ENCODE measurements at regions not wholly inside any gene's neighbourhood (a gene's known extent, or its start where the extent isn't known, plus 50 kb on each side); places are given as distances from the start of the nearest gene placed in this dataset.

- Histone ChIP-seq H2AFZ (no peak overlapping the region), H3K27me3 (ENCODE audit: insufficient read depth) (no peaks in the 10 kb centered on the region), H4K20me1 (replicated peaks; ENCODE audit: insufficient read depth) (no peaks in the 10 kb centered on the region), H3K27ac (ENCODE audit: low read depth) (no peak overlapping the region), H3F3A (replicated peaks; ENCODE audit: low read depth) (no peaks in the 10 kb centered on the region), H3K4me1 (ENCODE audit: insufficient read depth) (no peaks in the 10 kb centered on the region), H3K79me2 (replicated peaks; ENCODE audit: insufficient read depth) (no peaks in the 10 kb centered on the region), H3K4me3 (no peak overlapping the region), H3K9me2 (ENCODE audit: insufficient read depth) (peaks cover 8% of the 10 kb centered on the region; the same call in 1 of the 2 replicates), H3K4me2 (no peak overlapping the region), H3K36me3 (ENCODE audit: insufficient read depth) (no peaks in the 10 kb centered on the region)
- H3K27me3 Mint-ChIP-seq (ENCODE audit: insufficient read depth, low read depth, poor library complexity): peaks cover 2% of the 10 kb centered on the region
- no peak overlapping the region for H3K27ac Mint-ChIP-seq
- H3K9me3 Mint-ChIP-seq: no peaks in the 10 kb centered on the region
- H3K4me3 Mint-ChIP-seq: no peak overlapping the region
- DNase-seq (ENCODE audit: low spot score): no peak
- H3K36me3 Mint-ChIP-seq (ENCODE audit: low read depth): no peaks in the 10 kb centered on the region
- ATAC-seq: no peak
- H3K4me1 Mint-ChIP-seq: peaks cover 6% of the 10 kb centered on the region; the same call in 1 of the 3 replicates
- TF ChIP-seq ZNF331 (CRISPR knock-in tag; IDR thresholded peaks at IDR 0.05; ENCODE audit: low read depth): no peak
- TF ChIP-seq STAT1 (IDR thresholded peaks at IDR 0.05; ENCODE audit: unreplicated experiment): no peak
- no peak for TF ChIP-seq EZH2 (IDR thresholded peaks at IDR 0.05; ENCODE audit: low read depth, unreplicated experiment)
- TF ChIP-seq, protein P1, sequence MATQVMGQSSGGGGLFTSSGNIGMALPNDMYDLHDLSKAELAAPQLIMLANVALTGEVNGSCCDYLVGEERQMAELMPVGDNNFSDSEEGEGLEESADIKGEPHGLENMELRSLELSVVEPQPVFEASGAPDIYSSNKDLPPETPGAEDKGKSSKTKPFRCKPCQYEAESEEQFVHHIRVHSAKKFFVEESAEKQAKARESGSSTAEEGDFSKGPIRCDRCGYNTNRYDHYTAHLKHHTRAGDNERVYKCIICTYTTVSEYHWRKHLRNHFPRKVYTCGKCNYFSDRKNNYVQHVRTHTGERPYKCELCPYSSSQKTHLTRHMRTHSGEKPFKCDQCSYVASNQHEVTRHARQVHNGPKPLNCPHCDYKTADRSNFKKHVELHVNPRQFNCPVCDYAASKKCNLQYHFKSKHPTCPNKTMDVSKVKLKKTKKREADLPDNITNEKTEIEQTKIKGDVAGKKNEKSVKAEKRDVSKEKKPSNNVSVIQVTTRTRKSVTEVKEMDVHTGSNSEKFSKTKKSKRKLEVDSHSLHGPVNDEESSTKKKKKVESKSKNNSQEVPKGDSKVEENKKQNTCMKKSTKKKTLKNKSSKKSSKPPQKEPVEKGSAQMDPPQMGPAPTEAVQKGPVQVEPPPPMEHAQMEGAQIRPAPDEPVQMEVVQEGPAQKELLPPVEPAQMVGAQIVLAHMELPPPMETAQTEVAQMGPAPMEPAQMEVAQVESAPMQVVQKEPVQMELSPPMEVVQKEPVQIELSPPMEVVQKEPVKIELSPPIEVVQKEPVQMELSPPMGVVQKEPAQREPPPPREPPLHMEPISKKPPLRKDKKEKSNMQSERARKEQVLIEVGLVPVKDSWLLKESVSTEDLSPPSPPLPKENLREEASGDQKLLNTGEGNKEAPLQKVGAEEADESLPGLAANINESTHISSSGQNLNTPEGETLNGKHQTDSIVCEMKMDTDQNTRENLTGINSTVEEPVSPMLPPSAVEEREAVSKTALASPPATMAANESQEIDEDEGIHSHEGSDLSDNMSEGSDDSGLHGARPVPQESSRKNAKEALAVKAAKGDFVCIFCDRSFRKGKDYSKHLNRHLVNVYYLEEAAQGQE (IDR thresholded peaks at IDR 0.05; ENCODE audit: unreplicated experiment): no peak
- no peak for TF ChIP-seq POLR2AphosphoS5 (IDR thresholded peaks at IDR 0.05; ENCODE audit: low read depth)
- no peak for TF ChIP-seq NANOG (IDR thresholded peaks at IDR 0.05; ENCODE audit: borderline replicate concordance)
- no peak for TF ChIP-seq CTCF (conservative IDR thresholded peaks at IDR 0.05; ENCODE audit: low read depth in 2 of 2)
- TF ChIP-seq, protein P2, sequence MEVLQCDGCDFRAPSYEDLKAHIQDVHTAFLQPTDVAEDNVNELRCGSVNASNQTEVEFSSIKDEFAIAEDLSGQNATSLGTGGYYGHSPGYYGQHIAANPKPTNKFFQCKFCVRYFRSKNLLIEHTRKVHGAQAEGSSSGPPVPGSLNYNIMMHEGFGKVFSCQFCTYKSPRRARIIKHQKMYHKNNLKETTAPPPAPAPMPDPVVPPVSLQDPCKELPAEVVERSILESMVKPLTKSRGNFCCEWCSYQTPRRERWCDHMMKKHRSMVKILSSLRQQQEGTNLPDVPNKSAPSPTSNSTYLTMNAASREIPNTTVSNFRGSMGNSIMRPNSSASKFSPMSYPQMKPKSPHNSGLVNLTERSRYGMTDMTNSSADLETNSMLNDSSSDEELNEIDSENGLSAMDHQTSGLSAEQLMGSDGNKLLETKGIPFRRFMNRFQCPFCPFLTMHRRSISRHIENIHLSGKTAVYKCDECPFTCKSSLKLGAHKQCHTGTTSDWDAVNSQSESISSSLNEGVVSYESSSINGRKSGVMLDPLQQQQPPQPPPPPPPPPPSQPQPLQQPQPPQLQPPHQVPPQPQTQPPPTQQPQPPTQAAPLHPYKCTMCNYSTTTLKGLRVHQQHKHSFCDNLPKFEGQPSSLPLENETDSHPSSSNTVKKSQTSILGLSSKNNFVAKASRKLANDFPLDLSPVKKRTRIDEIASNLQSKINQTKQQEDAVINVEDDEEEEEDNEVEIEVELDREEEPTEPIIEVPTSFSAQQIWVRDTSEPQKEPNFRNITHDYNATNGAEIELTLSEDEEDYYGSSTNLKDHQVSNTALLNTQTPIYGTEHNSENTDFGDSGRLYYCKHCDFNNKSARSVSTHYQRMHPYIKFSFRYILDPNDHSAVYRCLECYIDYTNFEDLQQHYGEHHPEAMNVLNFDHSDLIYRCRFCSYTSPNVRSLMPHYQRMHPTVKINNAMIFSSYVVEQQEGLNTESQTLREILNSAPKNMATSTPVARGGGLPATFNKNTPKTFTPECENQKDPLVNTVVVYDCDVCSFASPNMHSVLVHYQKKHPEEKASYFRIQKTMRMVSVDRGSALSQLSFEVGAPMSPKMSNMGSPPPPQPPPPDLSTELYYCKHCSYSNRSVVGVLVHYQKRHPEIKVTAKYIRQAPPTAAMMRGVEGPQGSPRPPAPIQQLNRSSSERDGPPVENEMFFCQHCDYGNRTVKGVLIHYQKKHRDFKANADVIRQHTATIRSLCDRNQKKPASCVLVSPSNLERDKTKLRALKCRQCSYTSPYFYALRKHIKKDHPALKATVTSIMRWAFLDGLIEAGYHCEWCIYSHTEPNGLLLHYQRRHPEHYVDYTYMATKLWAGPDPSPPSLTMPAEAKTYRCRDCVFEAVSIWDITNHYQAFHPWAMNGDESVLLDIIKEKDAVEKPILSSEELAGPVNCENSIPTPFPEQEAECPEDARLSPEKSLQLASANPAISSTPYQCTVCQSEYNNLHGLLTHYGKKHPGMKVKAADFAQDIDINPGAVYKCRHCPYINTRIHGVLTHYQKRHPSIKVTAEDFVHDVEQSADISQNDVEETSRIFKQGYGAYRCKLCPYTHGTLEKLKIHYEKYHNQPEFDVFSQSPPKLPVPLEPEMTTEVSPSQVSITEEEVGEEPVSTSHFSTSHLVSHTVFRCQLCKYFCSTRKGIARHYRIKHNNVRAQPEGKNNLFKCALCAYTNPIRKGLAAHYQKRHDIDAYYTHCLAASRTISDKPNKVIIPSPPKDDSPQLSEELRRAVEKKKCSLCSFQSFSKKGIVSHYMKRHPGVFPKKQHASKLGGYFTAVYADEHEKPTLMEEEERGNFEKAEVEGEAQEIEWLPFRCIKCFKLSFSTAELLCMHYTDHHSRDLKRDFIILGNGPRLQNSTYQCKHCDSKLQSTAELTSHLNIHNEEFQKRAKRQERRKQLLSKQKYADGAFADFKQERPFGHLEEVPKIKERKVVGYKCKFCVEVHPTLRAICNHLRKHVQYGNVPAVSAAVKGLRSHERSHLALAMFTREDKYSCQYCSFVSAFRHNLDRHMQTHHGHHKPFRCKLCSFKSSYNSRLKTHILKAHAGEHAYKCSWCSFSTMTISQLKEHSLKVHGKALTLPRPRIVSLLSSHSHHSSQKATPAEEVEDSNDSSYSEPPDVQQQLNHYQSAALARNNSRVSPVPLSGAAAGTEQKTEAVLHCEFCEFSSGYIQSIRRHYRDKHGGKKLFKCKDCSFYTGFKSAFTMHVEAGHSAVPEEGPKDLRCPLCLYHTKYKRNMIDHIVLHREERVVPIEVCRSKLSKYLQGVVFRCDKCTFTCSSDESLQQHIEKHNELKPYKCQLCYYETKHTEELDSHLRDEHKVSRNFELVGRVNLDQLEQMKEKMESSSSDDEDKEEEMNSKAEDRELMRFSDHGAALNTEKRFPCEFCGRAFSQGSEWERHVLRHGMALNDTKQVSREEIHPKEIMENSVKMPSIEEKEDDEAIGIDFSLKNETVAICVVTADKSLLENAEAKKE (CRISPR knock-in tag; IDR thresholded peaks at IDR 0.05): no peak
These were observed 350.1 kb downstream of the CHRM3 start for GRCh38 chr1:239736479-239736878.

Data from GM23338 (cell line).